ENCODE measurements at regions not wholly inside any gene's neighbourhood (a gene's known extent, or its start where the extent isn't known, plus 50 kb on each side); places are given as distances from the start of the nearest gene placed in this dataset.
"Not testable (repeated sequence)": the region's sequence is repeated elsewhere in the genome, so short reads cannot be mapped to it uniquely, and the experiment has no call there.

DNA sequence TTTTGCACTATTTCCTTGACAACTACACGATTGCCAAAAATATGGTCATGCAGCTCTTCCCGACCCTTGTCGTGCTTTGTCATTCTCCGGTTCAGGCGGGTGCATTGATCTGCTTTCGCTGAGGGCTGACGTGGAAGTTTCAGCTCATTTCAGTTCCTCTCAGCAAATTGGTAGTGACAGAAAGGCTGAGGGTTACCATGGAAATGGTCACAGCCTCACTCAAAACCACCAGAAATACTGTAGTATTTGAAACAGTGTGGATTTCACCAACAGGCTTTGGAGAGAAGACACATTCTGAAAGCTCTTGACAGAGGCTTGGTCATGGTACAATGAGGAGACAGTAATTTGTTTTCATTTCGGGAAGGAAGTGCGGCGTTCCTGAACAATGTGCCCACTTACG is 99.7 kb upstream of the EXOC2 start:
- DNase-seq = no peak

GRCh38 chr6:788058-788457 is 95.1 kb upstream of the EXOC2 start:
- DNase-seq = no peak

GRCh38 chr6:786946-787763 is 94.2 kb upstream of the EXOC2 start:
- no peak for DNase-seq

DNA sequence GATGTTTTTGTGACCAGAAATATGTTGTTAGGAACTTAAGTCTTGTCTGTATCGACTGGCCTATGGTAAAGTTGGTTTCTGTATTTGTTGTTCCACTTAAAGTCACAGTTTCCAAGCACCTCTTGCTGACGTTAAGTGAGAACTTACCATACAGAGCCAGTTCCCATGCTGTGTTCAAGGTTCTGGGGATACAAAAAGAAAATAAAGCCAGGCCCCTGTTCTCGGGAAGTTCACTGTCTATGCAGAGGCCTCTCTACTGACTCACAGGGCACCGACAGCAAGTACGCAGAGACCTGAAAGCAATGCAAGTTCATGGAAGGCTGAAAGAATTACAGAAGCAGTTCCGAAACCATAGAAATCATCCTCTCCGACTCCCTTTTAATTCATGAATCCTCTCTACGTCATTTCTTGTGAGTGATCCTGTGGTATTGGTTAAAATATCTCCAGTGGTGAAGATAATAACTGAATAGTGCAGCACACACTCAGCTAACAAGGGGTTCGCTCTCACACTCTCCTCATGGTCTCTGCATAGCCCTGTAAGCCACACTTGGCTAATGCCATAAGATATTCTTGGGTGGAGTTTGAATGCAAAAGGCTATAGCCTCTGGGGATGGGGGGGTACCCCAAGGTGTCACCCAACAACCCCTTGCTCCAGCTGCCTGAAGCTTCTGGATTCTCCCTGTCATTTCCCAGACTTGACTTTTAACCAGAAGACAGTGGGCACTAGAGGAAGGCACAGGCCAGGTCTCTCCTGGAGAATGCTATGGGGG is 91.2 kb upstream of the EXOC2 start:
- no peak for DNase-seq

- DNase-seq = no peak
Observed at GRCh38 chr6:782141-782540, 89.2 kb upstream of the EXOC2 start.

- DNase-seq = no peak
Observed at GRCh38 chr6:781350-781961, 88.5 kb upstream of the EXOC2 start.

DNA sequence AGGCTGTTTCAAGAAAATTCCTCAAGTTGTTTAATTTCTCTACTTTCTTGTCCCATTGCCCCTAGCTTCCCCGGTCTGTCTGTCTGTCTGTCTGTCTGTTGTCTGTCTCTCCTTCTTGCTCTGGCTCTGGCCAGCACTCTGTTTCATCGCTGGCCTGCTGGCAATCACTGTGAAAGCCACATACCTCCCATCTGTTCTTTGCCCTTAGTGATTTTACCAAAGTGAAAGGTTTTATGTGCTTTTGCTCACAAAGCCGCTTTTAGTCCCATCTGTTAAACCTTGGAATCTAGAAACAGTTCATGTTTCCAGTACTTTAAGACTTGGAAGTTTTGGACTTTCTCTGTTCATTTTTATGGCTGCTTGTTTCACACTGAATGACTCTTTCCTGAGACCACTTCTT is 87.8 kb upstream of the EXOC2 start:
- no peak for DNase-seq

GRCh38 chr6:776951-777350 is 84.0 kb upstream of the EXOC2 start:
- no peak for DNase-seq

DNA sequence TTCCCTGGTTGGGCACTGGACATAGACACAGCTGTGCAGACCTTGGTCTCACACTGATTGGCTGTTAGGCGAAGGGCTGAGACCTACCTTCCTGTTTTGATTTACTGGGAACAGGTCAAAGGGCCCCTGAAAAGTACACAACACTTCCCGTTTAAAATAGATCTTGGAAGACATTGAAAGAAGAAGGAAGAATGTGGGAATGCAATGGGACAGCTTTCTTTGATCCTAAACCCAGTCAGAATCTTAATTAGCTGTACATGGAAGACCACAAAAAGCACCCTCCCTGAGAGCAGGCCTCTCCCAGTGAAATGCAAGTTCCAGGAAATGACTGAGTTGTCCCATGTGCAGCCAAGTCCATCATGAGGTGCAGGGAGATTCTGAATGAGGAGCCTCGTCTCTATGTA is 83.6 kb upstream of the EXOC2 start:
- no peak for DNase-seq

GRCh38 chr6:775863-776262 is 82.9 kb upstream of the EXOC2 start:
- no peak for DNase-seq

DNA sequence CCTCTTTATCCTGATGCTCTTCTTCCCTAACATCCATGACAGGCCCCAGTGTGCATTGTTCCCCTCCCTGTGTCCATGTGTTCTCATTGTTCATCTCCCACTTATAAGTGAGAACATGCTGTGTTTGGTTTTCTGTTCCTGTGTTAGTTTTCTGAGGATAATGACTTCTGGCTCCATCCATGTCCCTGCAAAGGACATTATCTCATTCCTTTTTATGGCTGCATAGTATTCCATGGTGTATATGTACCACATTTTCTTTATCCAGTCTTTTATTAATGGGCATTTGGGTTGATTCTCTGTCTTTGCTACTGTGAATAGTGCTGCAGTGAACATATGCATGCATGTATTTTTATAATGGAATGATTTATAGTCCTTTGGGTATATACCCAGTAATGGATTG is 78.7 kb upstream of the EXOC2 start:
- DNase-seq = not testable (repeated sequence)

- DNase-seq = no peak
Observed at GRCh38 chr6:767755-768512, 75.0 kb upstream of the EXOC2 start.

DNA sequence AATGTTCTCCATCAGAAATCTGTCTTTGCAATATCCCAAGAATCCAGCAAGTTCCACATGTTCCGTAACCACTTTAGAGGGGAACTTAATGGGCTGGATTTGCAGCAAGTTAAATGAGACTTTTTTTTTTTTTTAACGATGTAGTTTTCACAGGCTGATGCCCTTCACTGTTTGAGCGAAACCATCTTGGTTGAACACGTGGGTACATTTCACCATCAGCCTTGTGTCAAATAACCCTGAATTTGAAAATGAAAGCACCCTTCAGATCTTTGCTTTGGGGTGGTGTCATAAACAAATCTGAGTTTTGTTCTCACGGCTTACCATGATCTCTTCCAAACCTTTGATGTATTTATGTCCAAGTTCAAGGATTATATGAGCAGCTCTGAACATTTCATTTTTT is 73.7 kb upstream of the EXOC2 start:
- DNase-seq = no peak

- no peak for DNase-seq
Observed at GRCh38 chr6:761997-762396, 69.1 kb upstream of the EXOC2 start.

DNA sequence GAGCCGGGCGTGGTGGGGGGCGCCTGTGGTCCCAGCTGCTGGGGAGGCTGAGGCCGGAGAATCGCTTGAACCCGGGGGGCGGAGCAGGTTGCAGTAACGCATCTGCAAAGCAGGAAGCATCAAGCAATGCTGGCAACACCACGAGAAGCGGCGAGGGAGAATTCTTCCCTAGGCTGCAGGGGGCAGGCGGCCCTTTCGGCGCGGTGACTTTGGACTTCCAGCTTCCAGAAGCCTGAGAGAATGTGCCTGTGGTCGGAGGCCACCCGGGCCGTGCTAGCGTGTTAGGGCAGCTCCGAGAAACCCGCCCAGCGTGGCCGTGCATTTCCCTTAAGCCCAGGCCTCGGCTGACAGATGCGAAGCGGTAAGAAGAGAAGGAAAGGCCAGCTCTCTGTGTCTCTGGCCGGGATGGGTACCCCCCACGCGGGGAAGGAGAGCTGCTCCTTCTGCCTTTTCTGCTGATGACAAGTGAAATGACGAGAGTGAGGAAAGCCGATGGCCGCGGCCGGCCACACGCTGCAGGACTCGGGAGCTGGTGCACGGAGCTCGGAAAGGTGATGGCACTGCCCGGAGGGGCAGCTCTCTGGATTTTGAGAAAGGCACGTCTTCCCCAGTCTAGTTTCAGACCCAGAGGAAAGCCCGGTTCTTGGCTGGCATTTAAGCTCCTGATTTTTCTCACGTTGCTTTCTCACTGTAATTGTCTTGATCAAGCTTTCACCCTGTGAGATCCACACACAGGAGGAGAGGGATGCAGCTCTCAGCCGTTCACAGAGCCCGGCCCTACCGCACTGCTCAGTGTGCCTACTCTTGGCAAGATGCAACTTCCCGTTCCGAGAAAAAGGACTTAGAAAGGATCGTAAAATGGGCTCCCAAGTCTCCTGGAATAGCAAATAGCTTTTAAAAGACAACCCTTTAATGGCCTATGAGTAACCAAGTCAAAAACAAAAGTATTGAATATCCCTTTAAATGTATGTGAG is 68.3 kb upstream of the EXOC2 start:
- no peak for DNase-seq

DNA sequence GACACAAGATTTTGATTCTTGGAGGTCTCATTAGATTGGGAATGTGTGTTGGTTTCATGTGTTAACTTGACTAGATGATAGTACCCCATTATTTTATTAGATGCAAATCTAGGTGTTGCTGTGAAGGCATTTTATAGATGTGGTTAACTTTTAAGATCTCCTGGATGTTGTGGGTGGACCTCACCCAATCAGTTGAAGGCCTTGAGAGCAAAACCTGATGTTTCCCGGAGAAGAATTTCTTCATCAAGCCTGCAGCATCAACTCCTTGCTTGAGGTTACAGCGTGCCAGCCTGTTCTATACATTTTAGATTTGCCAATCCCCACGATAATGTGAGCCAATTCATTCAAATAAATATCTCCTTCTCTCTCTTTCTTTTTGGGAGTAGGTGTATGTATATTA is 66.8 kb upstream of the EXOC2 start:
- DNase-seq = no peak

DNA sequence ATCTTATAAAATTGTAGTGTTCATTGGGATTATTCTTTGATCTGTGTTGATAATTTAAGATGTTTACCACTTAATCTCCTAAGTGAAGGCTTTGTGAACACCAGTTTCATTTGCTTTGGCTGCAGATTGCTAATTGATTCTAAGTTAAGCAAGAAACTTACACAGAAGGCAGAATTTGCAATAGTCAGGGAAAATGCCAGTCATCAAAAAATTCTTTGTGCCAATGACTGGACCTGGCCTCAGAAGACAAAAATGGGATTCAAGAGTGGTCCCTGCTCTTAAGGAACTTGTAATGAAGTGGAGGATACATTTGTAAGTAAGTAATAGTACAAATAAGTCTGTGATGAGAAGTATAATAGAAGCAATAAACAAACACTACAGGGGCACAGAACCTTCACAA is 63.3 kb upstream of the EXOC2 start:
- DNase-seq = no peak

DNA sequence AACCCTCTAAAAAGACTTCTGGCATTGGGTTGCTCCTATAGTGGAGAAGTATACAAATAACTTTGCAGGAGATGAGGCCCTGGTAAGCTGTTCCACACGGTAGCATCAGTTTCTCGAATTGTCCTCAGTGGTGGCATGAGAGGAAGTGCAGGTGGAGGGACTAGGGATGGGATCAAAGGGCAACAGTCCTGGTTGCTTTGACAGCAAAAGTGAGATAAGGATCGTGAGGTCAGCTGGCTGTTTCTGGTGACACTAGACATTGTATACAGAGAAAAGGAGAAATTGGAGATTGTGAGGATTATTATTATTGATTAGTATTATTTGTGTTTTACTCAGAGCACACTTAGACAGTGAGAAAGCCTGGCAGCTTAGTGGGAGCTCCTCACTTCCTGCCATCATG is 61.3 kb upstream of the EXOC2 start:
- no peak for DNase-seq

GRCh38 chr6:753486-753885 is 60.5 kb upstream of the EXOC2 start:
- no peak for DNase-seq

GRCh38 chr6:752438-752837 is 59.5 kb upstream of the EXOC2 start:
- no peak for DNase-seq

DNA sequence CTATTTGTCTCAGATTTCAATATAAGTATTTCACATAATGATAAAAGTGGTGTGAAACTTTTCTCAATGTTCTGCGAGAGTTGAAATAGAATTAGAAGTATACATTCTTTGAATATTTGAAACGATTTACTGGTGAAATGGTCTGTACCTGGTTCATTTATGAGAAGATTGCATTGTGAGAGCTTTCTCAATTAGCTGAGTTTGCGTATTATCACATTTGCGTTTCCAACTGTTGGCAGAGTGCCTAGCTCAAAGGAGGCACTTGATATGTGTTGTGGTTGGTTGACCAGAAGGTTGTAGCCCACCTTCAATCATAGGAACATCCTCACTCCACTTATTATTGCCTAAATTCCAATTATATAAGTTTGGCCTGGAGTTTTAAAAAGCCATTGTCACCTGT is 58.8 kb upstream of the EXOC2 start:
- DNase-seq = no peak

GRCh38 chr6:747921-748320 is 55.0 kb upstream of the EXOC2 start:
- no peak for DNase-seq

Measured in islet precursor cell (in vitro differentiated cells).